Keratinocyte (primary cell): ENCODE measurements at regions not wholly inside any gene's neighbourhood (a gene's known extent, or its start where the extent isn't known, plus 50 kb on each side); places are given as distances from the start of the nearest gene placed in this dataset.

Experiments
- DNase-seq: peaks from one replicate; pipeline ENCODE4 v3.0.0-alpha.2; 2011; ENCODE audit warnings: low read depth, missing footprints, low spot score
- FAIRE-seq: peaks from 2 replicates; lab custom pipeline; 2011; peaks lifted over from hg19 to GRCh38; lab: Jason Lieb, UNC
- H2AFZ ChIP-seq: 2 replicates; pipeline ENCODE4 v1.6.0; 2012; ENCODE audit warnings: low read length, control low read depth, inconsistent platforms; ENCODE audit not compliant: control insufficient read depth
- H3K27ac ChIP-seq: 2 replicates; pipeline ENCODE4 v1.5.1; 2011; ENCODE audit warnings: low read length; ENCODE audit not compliant: control insufficient read depth, insufficient read depth
- H3K27me3 ChIP-seq: 3 replicates; pipeline ENCODE4 v1.6.0; 2011; ENCODE audit warnings: low read length; ENCODE audit not compliant: control insufficient read depth, insufficient read depth; ENCODE audit errors: extremely low read depth
- H3K36me3 ChIP-seq, 2 experiments: 2 replicates in 1 of 2; 3 replicates in 1 of 2; pipeline ENCODE4 v1.5.1; 2011; ENCODE audit warnings: low read length in 2 of 2, mild to moderate bottlenecking in 1 of 2; ENCODE audit not compliant: control insufficient read depth in 2 of 2, insufficient read depth in 2 of 2; ENCODE audit errors: extremely low read depth in 1 of 2
- H3K4me1 ChIP-seq: 3 replicates; pipeline ENCODE4 v1.5.1; 2011; ENCODE audit warnings: low read length; ENCODE audit not compliant: control insufficient read depth, insufficient read depth; ENCODE audit errors: extremely low read depth
- H3K4me2 ChIP-seq: 3 replicates; pipeline ENCODE4 v1.6.0; 2011; ENCODE audit warnings: low read depth, low read length; ENCODE audit not compliant: control insufficient read depth, insufficient read depth; ENCODE audit errors: extremely low read depth
- H3K4me3 ChIP-seq, 3 experiments: fragments of 200-600 bp in 1 of 3; sonication (generic) in 1 of 3; 2 replicates in 2 of 3; 3 replicates in 1 of 3; pipeline ENCODE4 v1.5.1; 2011 to 2016; ENCODE audit warnings: low read length in 3 of 3, mild to moderate bottlenecking in 3 of 3, control low read depth in 2 of 3, inconsistent platforms in 1 of 3, low read depth in 1 of 3, mixed read lengths in 1 of 3, mixed run types in 1 of 3, moderate library complexity in 1 of 3; ENCODE audit not compliant: control insufficient read depth in 2 of 3, insufficient read depth in 2 of 3; ENCODE audit errors: extremely low read depth in 1 of 3
- H3K79me2 ChIP-seq: 2 replicates; pipeline ENCODE4 v1.6.0; 2012; ENCODE audit warnings: low read length; ENCODE audit not compliant: control insufficient read depth, insufficient read depth
- H3K9ac ChIP-seq: 3 replicates; pipeline ENCODE4 v1.6.0; 2011; ENCODE audit warnings: low read length; ENCODE audit not compliant: control insufficient read depth, insufficient read depth; ENCODE audit errors: extremely low read depth
- H3K9me1 ChIP-seq: 3 replicates; pipeline ENCODE4 v1.6.0; 2011; ENCODE audit warnings: low read length; ENCODE audit not compliant: control insufficient read depth, insufficient read depth; ENCODE audit errors: extremely low read depth
- H3K9me3 ChIP-seq: 2 replicates; pipeline ENCODE4 v1.5.1; 2012; ENCODE audit warnings: low read depth, low read length; ENCODE audit not compliant: control insufficient read depth
- H4K20me1 ChIP-seq: 3 replicates; pipeline ENCODE4 v1.6.0; 2011; ENCODE audit warnings: low read length; ENCODE audit not compliant: control insufficient read depth, insufficient read depth; ENCODE audit errors: extremely low read depth
- CTCF ChIP-seq, 3 experiments: IDR thresholded peaks in 1 of 3; conservative IDR thresholded peaks in 1 of 3; optimal IDR thresholded peaks in 1 of 3; 2 replicates in 2 of 3; 3 replicates in 1 of 3; pipeline versions ENCODE3 to v1.5.1; 2011; ENCODE audit warnings: low read length in 3 of 3, mild to moderate bottlenecking in 3 of 3, moderate library complexity in 2 of 3, control low read depth in 1 of 3, inconsistent platforms in 1 of 3; ENCODE audit not compliant: insufficient read depth in 2 of 3; ENCODE audit errors: extremely low read depth in 1 of 3
- EZH2 ChIP-seq: IDR thresholded peaks from one replicate; pipeline ENCODE4 v1.6.1; 2012; ENCODE audit warnings: inconsistent platforms, mild to moderate bottlenecking, low read length, moderate library complexity
- dilution Hi-C: fragments of 300-500 bp; cut with MboI; formaldehyde crosslinking; loops from one replicate; pipeline ENCODE4 v1.7.0; 2020; ENCODE audit warnings: low sequenced_read_pairs; ENCODE audit not compliant: extremely low pct_ligation_motif_present

DNA sequence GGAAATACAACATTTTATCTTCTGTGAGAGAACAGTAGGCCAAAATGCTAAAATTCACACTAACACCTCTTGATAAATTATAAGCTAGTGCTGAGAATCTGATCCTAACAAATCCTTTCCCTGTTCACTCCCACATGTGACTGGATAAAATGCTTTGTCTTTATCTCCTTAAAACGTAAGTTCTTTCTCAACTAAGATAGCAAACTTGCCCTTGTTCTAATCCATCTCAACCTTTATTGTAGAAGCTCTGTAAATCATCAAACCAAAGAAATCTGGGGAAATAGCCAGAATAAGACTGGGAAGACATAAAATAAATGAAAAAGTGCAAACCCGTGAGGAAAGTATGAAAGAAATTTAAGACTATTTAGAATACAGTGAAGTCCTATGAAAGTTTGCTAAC lies 1058.4 kb upstream of the ACVR2A start:
- no peak overlapping the region for H3K27ac ChIP-seq
- dilution Hi-C loops = no loop called here
- H3K27me3 ChIP-seq = no peaks in the 10 kb centered on the region
- no peaks in the 10 kb centered on the region for H3K79me2 ChIP-seq
- H3K9me1 ChIP-seq = no peaks in the 10 kb centered on the region
- no peaks in the 10 kb centered on the region for H3K4me1 ChIP-seq
- H3K4me3 ChIP-seq = no peak overlapping the region
- no peaks in the 10 kb centered on the region for H4K20me1 ChIP-seq
- no peak overlapping the region for H3K4me2 ChIP-seq
- no peak overlapping the region for H2AFZ ChIP-seq
- H3K9ac ChIP-seq = no peak overlapping the region
- DNase-seq (no peak), FAIRE-seq (no peak)
- TF ChIP-seq EZH2 = no peak
- TF ChIP-seq CTCF (optimal IDR thresholded peaks at IDR 0.05 in 1 of 3, IDR thresholded peaks at IDR 0.05 in 1 of 3, conservative IDR thresholded peaks at IDR 0.05 in 1 of 3; ENCODE audit: extremely low read depth in 1 of 3, insufficient read depth in 2 of 3, low read length in 3 of 3) = no peak
- no peaks in the 10 kb centered on the region for H3K36me3 ChIP-seq
- H3K9me3 ChIP-seq = no peaks in the 10 kb centered on the region

GRCh38 chr2:146785101-146785500 lies 1059.7 kb upstream of the ACVR2A start:
- no peak for TF ChIP-seq EZH2
- TF ChIP-seq CTCF (optimal IDR thresholded peaks at IDR 0.05 in 1 of 3, IDR thresholded peaks at IDR 0.05 in 1 of 3, conservative IDR thresholded peaks at IDR 0.05 in 1 of 3; ENCODE audit: extremely low read depth in 1 of 3, insufficient read depth in 2 of 3, low read length in 3 of 3) = no peak
- no peak overlapping the region for H3K4me3 ChIP-seq
- dilution Hi-C loops = no loop called here
- H2AFZ ChIP-seq = no peak overlapping the region
- H3K27me3 ChIP-seq = no peaks in the 10 kb centered on the region
- DNase-seq = no peak
- H3K4me2 ChIP-seq = no peak overlapping the region
- no peaks in the 10 kb centered on the region for H3K4me1 ChIP-seq
- H4K20me1 ChIP-seq = no peaks in the 10 kb centered on the region
- H3K9ac ChIP-seq = no peak overlapping the region
- no peaks in the 10 kb centered on the region for H3K36me3 ChIP-seq
- no peaks in the 10 kb centered on the region for H3K9me1 ChIP-seq
- H3K27ac ChIP-seq = no peak overlapping the region
- no peaks in the 10 kb centered on the region for H3K9me3 ChIP-seq
- FAIRE-seq = peak; percentile 44
- H3K79me2 ChIP-seq = no peaks in the 10 kb centered on the region
